DOHH2 (cell line): ENCODE measurements at regions not wholly inside any gene's neighbourhood (a gene's known extent, or its start where the extent isn't known, plus 50 kb on each side); places are given as distances from the start of the nearest gene placed in this dataset.

Experiments
- CTCF ChIP-seq: fragments of 200-600 bp; sonication (generic); IDR thresholded peaks from one replicate; pipeline ENCODE4 v1.5.1; 2014; ENCODE audit warnings: antibody characterized with exemption, mild to moderate bottlenecking, low read depth, low read length; ENCODE audit not compliant: poor library complexity, severe bottlenecking
- EZH2phosphoT487 ChIP-seq: fragments of 200-600 bp; sonication (generic); IDR thresholded peaks from 2 replicates; pipeline ENCODE4 v1.6.1; 2017; ENCODE audit warnings: borderline replicate concordance, mild to moderate bottlenecking, antibody characterized with exemption, low read length, moderate library complexity, mixed read lengths

- TF ChIP-seq CTCF (no peak), EZH2phosphoT487 (no peak)
Measured at GRCh38 chr12:83378186-83378727, 691.6 kb downstream of the TMTC2 start.
